Kidney epithelial cell (primary cell): ENCODE measurements at regions not wholly inside any gene's neighbourhood (a gene's known extent, or its start where the extent isn't known, plus 50 kb on each side); places are given as distances from the start of the nearest gene placed in this dataset.

Experiments used
- DNase-seq: peaks from one replicate; pipeline ENCODE4 v3.0.0-alpha.2; 2010; ENCODE audit warnings: low read depth
- H3K27me3 ChIP-seq: 2 replicates; pipeline ENCODE4 v1.6.0; 2011; ENCODE audit warnings: low read length; ENCODE audit not compliant: control insufficient read depth, insufficient read depth
- H3K36me3 ChIP-seq: 2 replicates; pipeline ENCODE4 v1.5.1; 2011; ENCODE audit warnings: low read length; ENCODE audit not compliant: control insufficient read depth, insufficient read depth
- H3K4me3 ChIP-seq: 2 replicates; pipeline ENCODE4 v1.5.1; 2011; ENCODE audit warnings: low read depth, mild to moderate bottlenecking, control low read depth, low read length
- CTCF ChIP-seq: IDR thresholded peaks from 2 replicates; pipeline ENCODE4 v1.5.1; 2011; ENCODE audit warnings: mild to moderate bottlenecking, moderate library complexity, low read length, control low read depth, inconsistent platforms; ENCODE audit not compliant: insufficient read depth, poor library complexity, severe bottlenecking

GRCh38 chr16:14370736-14371234, 259.3 kb downstream of the PARN start:
- Histone ChIP-seq H3K27me3 (no peaks in the 10 kb centered on the region), H3K4me3 (no peak overlapping the region), H3K36me3 (no peaks in the 10 kb centered on the region)
- TF ChIP-seq CTCF = no peak
- DNase-seq = no peak

GRCh38 chr16:14369734-14370598, 260.1 kb downstream of the PARN start:
- no peak for DNase-seq
- no peaks in the 10 kb centered on the region for H3K27me3 ChIP-seq
- TF ChIP-seq CTCF = no peak
- H3K4me3 ChIP-seq = no peak overlapping the region
- H3K36me3 ChIP-seq = no peaks in the 10 kb centered on the region

- TF ChIP-seq CTCF = no peak
- Histone ChIP-seq H3K27me3 (no peaks in the 10 kb centered on the region), H3K4me3 (no peak overlapping the region), H3K36me3 (no peaks in the 10 kb centered on the region)
- DNase-seq = no peak
These were observed 261.7 kb downstream of the PARN start for GRCh38 chr16:14368399-14368798.

GRCh38 chr16:14366974-14367707, 262.9 kb downstream of the PARN start:
- H3K36me3 ChIP-seq = no peaks in the 10 kb centered on the region
- H3K27me3 ChIP-seq = no peaks in the 10 kb centered on the region
- no peak for DNase-seq
- H3K4me3 ChIP-seq = no peak overlapping the region
- TF ChIP-seq CTCF = no peak

GRCh38 chr16:14366447-14366846, 263.6 kb downstream of the PARN start:
- Histone ChIP-seq H3K4me3 (no peak overlapping the region), H3K27me3 (no peaks in the 10 kb centered on the region), H3K36me3 (no peaks in the 10 kb centered on the region)
- no peak for DNase-seq
- no peak for TF ChIP-seq CTCF
